D721Med (cell line): ENCODE measurements at regions not wholly inside any gene's neighbourhood (a gene's known extent, or its start where the extent isn't known, plus 50 kb on each side); places are given as distances from the start of the nearest gene placed in this dataset.

Source experiments
- DNase-seq: peaks from one replicate; pipeline ENCODE4 v3.0.0; 2011; ENCODE audit warnings: low spot score; ENCODE audit not compliant: insufficient read length
- FAIRE-seq: peaks from 2 replicates; lab custom pipeline; 2011; peaks lifted over from hg19 to GRCh38; lab: Jason Lieb, UNC
- CTCF ChIP-seq: IDR thresholded peaks from 2 replicates; pipeline ENCODE4 v1.5.1; 2012; ENCODE audit warnings: mild to moderate bottlenecking, control low read depth; ENCODE audit not compliant: insufficient read depth; ENCODE audit errors: missing control alignments

- no peak for TF ChIP-seq CTCF
- DNase-seq (no peak), FAIRE-seq (no peak)
Observed at GRCh38 chr1:87957331-87957730, 628.7 kb downstream of the LMO4 start.

GRCh38 chr1:87958201-87958600, 629.5 kb downstream of the LMO4 start:
- FAIRE-seq (no peak), DNase-seq (no peak)
- TF ChIP-seq CTCF, result no peak

GRCh38 chr1:87958716-87959115, 630.0 kb downstream of the LMO4 start:
- FAIRE-seq (no peak), DNase-seq (no peak)

GRCh38 chr1:87959236-87959635, 630.6 kb downstream of the LMO4 start:
- FAIRE-seq (no peak), DNase-seq (no peak)
- no peak for TF ChIP-seq CTCF

More at GRCh38 chr1:87958716-87959115, 630.0 kb downstream of the LMO4 start:
- TF ChIP-seq CTCF, result no peak

- TF ChIP-seq CTCF, result no peak
- DNase-seq (no peak), FAIRE-seq (no peak)
Observed at GRCh38 chr1:87961992-87962391, 633.3 kb downstream of the LMO4 start.

GRCh38 chr1:87963556-87963955, 634.9 kb downstream of the LMO4 start:
- no peak for TF ChIP-seq CTCF
- FAIRE-seq, result no peak
- DNase-seq, result no peak

- no peak for FAIRE-seq
- no peak for TF ChIP-seq CTCF
Observed at GRCh38 chr1:87965193-87965592, 636.5 kb downstream of the LMO4 start.

More at GRCh38 chr1:87965193-87965592, 636.5 kb downstream of the LMO4 start:
- no peak for DNase-seq
